Fibroblast of lung (primary cell): ENCODE measurements at regions not wholly inside any gene's neighbourhood (a gene's known extent, or its start where the extent isn't known, plus 50 kb on each side); places are given as distances from the start of the nearest gene placed in this dataset.
"Not testable (repeated sequence)": the region's sequence is repeated elsewhere in the genome, so short reads cannot be mapped to it uniquely, and the experiment has no call there.

Experiments used
- DNase-seq, 2 donors: peaks; one replicate each; pipeline versions ENCODE4 v3.0.0 to v3.0.0-alpha.2; 2010; ENCODE audit warnings: low read depth in 2 of 2
- H2AFZ ChIP-seq: 2 replicates; pipeline ENCODE4 v1.5.1; 2012; ENCODE audit warnings: low read length, control low read depth, inconsistent platforms
- H3K27ac ChIP-seq: 2 replicates; pipeline ENCODE4 v1.5.1; 2011; ENCODE audit warnings: low read length, control low read depth; ENCODE audit not compliant: insufficient read depth
- H3K27me3 ChIP-seq: 2 replicates; pipeline ENCODE4 v1.5.1; 2011; ENCODE audit warnings: mild to moderate bottlenecking, low read length; ENCODE audit not compliant: control insufficient read depth, insufficient read depth
- H3K36me3 ChIP-seq: 2 replicates; pipeline ENCODE4 v1.5.1; 2011; ENCODE audit warnings: low read length; ENCODE audit not compliant: control insufficient read depth, insufficient read depth
- H3K4me1 ChIP-seq: 2 replicates; pipeline ENCODE4 v1.5.1; 2011; ENCODE audit warnings: low read length; ENCODE audit not compliant: control insufficient read depth, insufficient read depth; ENCODE audit errors: extremely low read depth
- H3K4me2 ChIP-seq: 2 replicates; pipeline ENCODE4 v1.5.1; 2011; ENCODE audit warnings: low read length, control low read depth; ENCODE audit not compliant: insufficient read depth; ENCODE audit errors: extremely low read depth
- H3K4me3 ChIP-seq, 4 experiments: fragments of 200-600 bp in 1 of 4; sonication (generic) in 1 of 4; replicated peaks in 1 of 4; 2 replicates each; pipeline ENCODE4 v1.5.1; 2011 to 2016; ENCODE audit warnings: low read length in 4 of 4, low read depth in 3 of 4, mild to moderate bottlenecking in 3 of 4, control low read depth in 2 of 4, inconsistent platforms in 1 of 4, mixed read lengths in 1 of 4; ENCODE audit not compliant: insufficient read depth in 1 of 4; ENCODE audit errors: control extremely low read depth in 1 of 4
- H3K79me2 ChIP-seq: 2 replicates; pipeline ENCODE4 v1.5.1; 2012; ENCODE audit warnings: mild to moderate bottlenecking, low read length, inconsistent platforms; ENCODE audit not compliant: control insufficient read depth, insufficient read depth
- H3K9ac ChIP-seq: 2 replicates; pipeline ENCODE4 v1.5.1; 2011; ENCODE audit warnings: mild to moderate bottlenecking, low read length, control low read depth; ENCODE audit not compliant: insufficient read depth
- H3K9me3 ChIP-seq: 2 replicates; pipeline ENCODE4 v1.5.1; 2012; ENCODE audit warnings: low read depth, low read length; ENCODE audit not compliant: control insufficient read depth, insufficient read depth
- H4K20me1 ChIP-seq: 2 replicates; pipeline ENCODE4 v1.5.1; 2011; ENCODE audit warnings: low read length; ENCODE audit not compliant: control insufficient read depth, insufficient read depth; ENCODE audit errors: extremely low read depth
- CTCF ChIP-seq, 2 donors: IDR thresholded peaks in 1 of 2; conservative IDR thresholded peaks in 1 of 2; 1 replicate in 1 of 2; 2 replicates in 1 of 2; pipeline ENCODE4 v1.5.1; 2011 to 2012; ENCODE audit warnings: low read length in 2 of 2, control low read depth in 1 of 2, inconsistent platforms in 1 of 2, low read depth in 1 of 2, mild to moderate bottlenecking in 1 of 2
- EZH2 ChIP-seq: IDR thresholded peaks from 2 replicates; pipeline ENCODE4 v1.5.1; 2012; ENCODE audit warnings: low read length, control low read depth, mild to moderate bottlenecking; ENCODE audit errors: missing control alignments

DNA sequence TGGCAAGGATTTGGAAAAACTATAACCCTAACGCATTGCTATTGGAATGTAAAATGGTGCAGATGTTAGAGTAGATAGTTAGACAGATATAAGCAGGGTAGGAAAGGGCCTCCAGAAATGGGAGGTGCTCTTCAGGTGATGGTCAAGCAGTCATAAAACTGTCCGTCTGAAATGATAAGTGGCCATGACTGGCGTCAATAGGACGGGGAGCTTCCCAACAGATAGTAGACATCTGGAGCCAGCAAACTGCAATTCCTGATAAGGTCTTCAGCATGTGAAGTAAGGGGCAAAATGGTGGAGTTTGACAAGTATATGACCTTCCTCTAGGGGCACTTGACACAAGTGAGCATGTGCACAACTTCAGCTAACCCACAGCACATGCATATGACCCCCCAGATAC is 250.4 kb downstream of the MAGEB5 start:
- H3K9ac ChIP-seq, result no peak overlapping the region
- H3K4me1 ChIP-seq, result no peaks in the 10 kb centered on the region
- H3K9me3 ChIP-seq, result no peaks in the 10 kb centered on the region
- no peak for DNase-seq
- no peak overlapping the region for H3K4me2 ChIP-seq
- H2AFZ ChIP-seq, result no peak overlapping the region
- H3K4me3 ChIP-seq, result no peak overlapping the region
- H3K36me3 ChIP-seq, result no peaks in the 10 kb centered on the region
- no peak for TF ChIP-seq CTCF (conservative IDR thresholded peaks at IDR 0.05 in 1 of 2, IDR thresholded peaks at IDR 0.05 in 1 of 2; ENCODE audit: low read depth in 1 of 2, low read length in 2 of 2)
- no peak for TF ChIP-seq EZH2
- H3K27ac ChIP-seq, result no peak overlapping the region
- no peaks in the 10 kb centered on the region for H3K27me3 ChIP-seq
- no peaks in the 10 kb centered on the region for H3K79me2 ChIP-seq
- H4K20me1 ChIP-seq, result no peaks in the 10 kb centered on the region

- no peak for DNase-seq
- Histone ChIP-seq H2AFZ (no peak overlapping the region), H3K4me1 (no peaks in the 10 kb centered on the region), H3K4me2 (no peak overlapping the region), H3K27ac (no peak overlapping the region), H3K79me2 (no peaks in the 10 kb centered on the region), H3K9me3 (no peaks in the 10 kb centered on the region), H4K20me1 (no peaks in the 10 kb centered on the region), H3K4me3 (no peak overlapping the region), H3K9ac (no peak overlapping the region), H3K36me3 (no peaks in the 10 kb centered on the region), H3K27me3 (no peaks in the 10 kb centered on the region)
- TF ChIP-seq CTCF (conservative IDR thresholded peaks at IDR 0.05 in 1 of 2, IDR thresholded peaks at IDR 0.05 in 1 of 2; ENCODE audit: low read depth in 1 of 2, low read length in 2 of 2), result no peak
- TF ChIP-seq EZH2, result no peak
These were observed 229.3 kb downstream of the MAGEB5 start for GRCh38 chrX:26445288-26445687.

GRCh38 chrX:26444417-26444816 is 228.4 kb downstream of the MAGEB5 start:
- H3K9ac ChIP-seq, H3K27me3 ChIP-seq, H3K36me3 ChIP-seq, H4K20me1 ChIP-seq, H3K4me1 ChIP-seq, H3K79me2 ChIP-seq, H3K9me3 ChIP-seq, H3K27ac ChIP-seq, H2AFZ ChIP-seq, DNase-seq, H3K4me2 ChIP-seq, H3K4me3 ChIP-seq: not testable (repeated sequence)

- DNase-seq, result peak in 1 of 2 donors; percentile 40
- H3K79me2 ChIP-seq, result no peaks in the 10 kb centered on the region
- no peaks in the 10 kb centered on the region for H3K9me3 ChIP-seq
- H3K9ac ChIP-seq, result no peak overlapping the region
- no peak overlapping the region for H3K4me2 ChIP-seq
- H3K4me3 ChIP-seq, result no peak overlapping the region
- no peaks in the 10 kb centered on the region for H3K4me1 ChIP-seq
- H2AFZ ChIP-seq, result no peak overlapping the region
- H3K36me3 ChIP-seq, result no peaks in the 10 kb centered on the region
- no peaks in the 10 kb centered on the region for H4K20me1 ChIP-seq
- no peaks in the 10 kb centered on the region for H3K27me3 ChIP-seq
- TF ChIP-seq EZH2, result no peak
- peak; percentile 17 to 52 for TF ChIP-seq CTCF (conservative IDR thresholded peaks at IDR 0.05 in 1 of 2, IDR thresholded peaks at IDR 0.05 in 1 of 2; ENCODE audit: low read depth in 1 of 2, low read length in 2 of 2)
- H3K27ac ChIP-seq, result no peak overlapping the region
These were observed 226.4 kb downstream of the MAGEB5 start for GRCh38 chrX:26442340-26442739.
